ENCODE measurements at regions not wholly inside any gene's neighbourhood (a gene's known extent, or its start where the extent isn't known, plus 50 kb on each side); places are given as distances from the start of the nearest gene placed in this dataset.

GRCh38 chr5:123763201-123763600 is 251.2 kb downstream of the CSNK1G3 start:
- H3K27me3 ChIP-seq = no peaks in the 10 kb centered on the region
- H3K4me1 ChIP-seq = no peaks in the 10 kb centered on the region
- H3K4me3 ChIP-seq = no peak overlapping the region
- no peaks in the 10 kb centered on the region for H3K36me3 ChIP-seq
- peaks cover 0 to 8% (median 0%) of the 10 kb centered on the region in 12 donors for H3K9me3 ChIP-seq
- no peak for TF ChIP-seq CTCF (IDR thresholded peaks at IDR 0.05)
- WGBS, 4 donors = 80 to 87% (median 82%) methylated on average over 2 of the region's 2 CpGs
- H3K27ac ChIP-seq = no peak overlapping the region
- ATAC-seq (no peak), DNase-seq (no peak)
- intact Hi-C loops (cut with DNase I) = no loop called here

- Histone ChIP-seq H3K4me1 (peaks cover 3 to 45% (median 20%) of the 10 kb centered on the region in 12 donors), H3K9me3 (peaks cover 0 to 8% (median 0%) of the 10 kb centered on the region in 12 donors), H3K27me3 (no peaks in the 10 kb centered on the region), H3K36me3 (no peaks in the 10 kb centered on the region), H3K4me3 (no peak overlapping the region), H3K27ac (peak overlapping the region in 6 of 12 donors; percentile 13 to 66 (median 41))
- DNase-seq = no peak
- intact Hi-C loops (cut with DNase I) = loop anchor here in 2 of 10 donors (1.0 to 10.0 kb wide), 2 partner anchors 56 to 62 kb away; no protein-coding TSS in a partner anchor
- TF ChIP-seq CTCF (IDR thresholded peaks at IDR 0.05) = no peak
- TF ChIP-seq POLR2A (IDR thresholded peaks at IDR 0.05) = no peak
- ATAC-seq = no peak
These were observed 244.8 kb downstream of the CSNK1G3 start for GRCh38 chr5:123756816-123757215.

GRCh38 chr5:123756318-123756665 is 244.3 kb downstream of the CSNK1G3 start:
- no peak for TF ChIP-seq CTCF (IDR thresholded peaks at IDR 0.05)
- no peak for TF ChIP-seq POLR2A (IDR thresholded peaks at IDR 0.05)
- Histone ChIP-seq H3K4me3 (no peak overlapping the region), H3K4me1 (peaks cover 3 to 45% (median 20%) of the 10 kb centered on the region in 12 donors), H3K36me3 (no peaks in the 10 kb centered on the region), H3K27me3 (no peaks in the 10 kb centered on the region), H3K9me3 (peaks cover 0 to 8% (median 0%) of the 10 kb centered on the region in 12 donors), H3K27ac (peak overlapping the region in 6 of 12 donors; percentile 31 to 67 (median 55))
- ATAC-seq = no peak
- DNase-seq = no peak
- WGBS, 4 donors = 28 to 45% (median 39%) methylated on average over 2 of the region's 2 CpGs
- intact Hi-C loops (cut with DNase I) = loop anchor here in 2 of 10 donors (1.0 to 10.0 kb wide), 2 partner anchors 57 to 61 kb away; no protein-coding TSS in a partner anchor

- Histone ChIP-seq H3K4me1 (peaks cover 3 to 45% (median 20%) of the 10 kb centered on the region in 12 donors), H3K9me3 (peaks cover 0 to 8% (median 0%) of the 10 kb centered on the region in 12 donors), H3K27ac (peak overlapping the region in 7 of 12 donors; percentile 28 to 67 (median 46)), H3K27me3 (no peaks in the 10 kb centered on the region), H3K4me3 (no peak overlapping the region), H3K36me3 (no peaks in the 10 kb centered on the region)
- DNase-seq (no peak), ATAC-seq (peak in 3 of 4 donors; percentile 47 to 86 (median 56))
- intact Hi-C loops (cut with DNase I) = loop anchor here in 3 of 10 donors (1.0 to 10.0 kb wide), 3 partner anchors 15 to 61 kb away; no protein-coding TSS in a partner anchor
- no peak for TF ChIP-seq POLR2A (IDR thresholded peaks at IDR 0.05)
- WGBS, 4 donors = 14 to 27% (median 20%) methylated on average over 5 of the region's 5 CpGs
These were observed 243.8 kb downstream of the CSNK1G3 start for GRCh38 chr5:123755653-123756317.
